ENCODE measurements at regions not wholly inside any gene's neighbourhood (a gene's known extent, or its start where the extent isn't known, plus 50 kb on each side); places are given as distances from the start of the nearest gene placed in this dataset.
"Not testable (repeated sequence)": the region's sequence is repeated elsewhere in the genome, so short reads cannot be mapped to it uniquely, and the experiment has no call there.

- H3K4me1 Mint-ChIP-seq; H3K9me3 Mint-ChIP-seq; H3K4me3 Mint-ChIP-seq; intact Hi-C loops (cut with micrococcal nuclease); H3K27ac Mint-ChIP-seq; H3K36me3 Mint-ChIP-seq (ENCODE audit: low read depth); H3K27me3 Mint-ChIP-seq: not testable (repeated sequence)
- peak; percentile 50 for DNase-seq
These were observed 51.7 kb upstream of the TERB2 start for GRCh38 chr15:44904651-44905340.

Data from activated CD4-positive, alpha-beta T cell treated with anti-CD3 and anti-CD28 coated beads, Interleukin-2, amount 10 ng/mL, durations not matched to agents 24 days and 14 days (primary cell).